PC-9 (cell line): ENCODE measurements at regions not wholly inside any gene's neighbourhood (a gene's known extent, or its start where the extent isn't known, plus 50 kb on each side); places are given as distances from the start of the nearest gene placed in this dataset.

Experiments
- BruUV-seq: library from RNA; stranded (reverse); fragments of 400-500 nt; replicated peaks from 2 replicates; lab custom pipeline; 2021; lab: Mats Ljungman, UMichigan
- CTCF ChIA-PET: fragments of 300-600 bp; sonication (Branson Sonifier 250); formaldehyde crosslinking; loops from one replicate; lab custom pipeline; 2022; ENCODE audit warnings: antibody characterized with exemption; lab: Charles Lee
- POLR2A ChIA-PET: fragments of 300-600 bp; sonication (Branson Sonifier 250); formaldehyde crosslinking; loops from one replicate; lab custom pipeline; 2022; ENCODE audit warnings: antibody characterized with exemption; ENCODE audit not compliant: unreplicated experiment; lab: Charles Lee
- DNase-seq, 2 experiments: peaks; one replicate each; pipeline versions ENCODE4 v3.0.0 to v3.0.0-alpha.2; 2015 to 2022; ENCODE audit warnings: mixed read lengths in 1 of 2
- H2AFZ ChIP-seq: fragments of 200-600 bp; sonication (generic); 2 replicates; pipeline ENCODE4 v1.8.1; 2017; ENCODE audit warnings: antibody characterized with exemption
- H3F3A ChIP-seq: fragments of 200-600 bp; sonication (generic); 2 replicates; pipeline ENCODE4 v1.8.1; 2017; ENCODE audit warnings: antibody characterized with exemption, mild to moderate bottlenecking, low read depth; ENCODE audit not compliant: insufficient read depth
- H3K27ac ChIP-seq: fragments of 200-600 bp; sonication (generic); 2 replicates; pipeline ENCODE4 v1.6.1; 2016; ENCODE audit warnings: mixed run types
- H3K27me3 ChIP-seq: fragments of 200-600 bp; sonication (generic); 2 replicates; pipeline ENCODE4 v1.6.1; 2016; ENCODE audit warnings: low read depth, mixed run types; ENCODE audit not compliant: insufficient read depth
- H3K36me3 ChIP-seq: fragments of 200-600 bp; sonication (generic); 2 replicates; pipeline ENCODE4 v1.6.1; 2016; ENCODE audit warnings: low read depth, mixed run types
- H3K4me1 ChIP-seq: fragments of 200-600 bp; sonication (generic); replicated peaks from 2 replicates; pipeline ENCODE4 v1.6.1; 2016; ENCODE audit warnings: mixed run types; ENCODE audit not compliant: insufficient read depth
- H3K4me2 ChIP-seq: fragments of 200-600 bp; sonication (generic); 2 replicates; pipeline ENCODE4 v1.6.1; 2017; ENCODE audit warnings: mixed run types
- H3K4me3 ChIP-seq: fragments of 200-600 bp; sonication (generic); 2 replicates; pipeline ENCODE4 v1.6.1; 2016; ENCODE audit warnings: mixed run types
- H3K79me2 ChIP-seq: fragments of 200-600 bp; sonication (generic); 2 replicates; pipeline ENCODE4 v1.6.1; 2017; ENCODE audit warnings: low read depth, mixed run types
- H3K9me2 ChIP-seq: fragments of 200-600 bp; sonication (generic); 2 replicates; pipeline ENCODE4 v1.8.1; 2017; ENCODE audit warnings: mild to moderate bottlenecking; ENCODE audit not compliant: insufficient read depth
- H3K9me3 ChIP-seq: fragments of 200-600 bp; sonication (generic); 2 replicates; pipeline ENCODE4 v1.8.1; 2016; ENCODE audit warnings: low read depth; ENCODE audit not compliant: insufficient read depth
- H4K20me1 ChIP-seq: fragments of 200-600 bp; sonication (generic); 2 replicates; pipeline ENCODE4 v1.8.1; 2017; ENCODE audit not compliant: insufficient read depth
- CTCF ChIP-seq: fragments of 200-600 bp; sonication (generic); conservative IDR thresholded peaks from 2 replicates; pipeline ENCODE4 v1.6.1; 2017; ENCODE audit warnings: mixed run types, antibody characterized with exemption, mild to moderate bottlenecking, moderate library complexity
- EZH2 ChIP-seq: fragments of 200-600 bp; sonication (generic); IDR thresholded peaks from 2 replicates; pipeline ENCODE4 v1.8.0; 2017; ENCODE audit warnings: antibody characterized with exemption, low read depth
- intact Hi-C: fragments of 100-400 bp; cut with micrococcal nuclease; formaldehyde crosslinking; loops from one replicate; pipeline ENCODE4 v1.10.0; 2022; ENCODE audit not compliant: unreplicated experiment

GRCh38 chr20:7387638-7388193 is 552.5 kb downstream of the HAO1 start:
- Histone ChIP-seq H3F3A (no peaks in the 10 kb centered on the region), H3K4me2 (no peak overlapping the region), H3K36me3 (no peaks in the 10 kb centered on the region), H3K4me1 (no peaks in the 10 kb centered on the region), H3K9me2 (no peaks in the 10 kb centered on the region), H4K20me1 (no peaks in the 10 kb centered on the region), H3K27ac (no peak overlapping the region), H3K9me3 (no peaks in the 10 kb centered on the region), H3K4me3 (no peak overlapping the region), H2AFZ (no peak overlapping the region), H3K79me2 (no peaks in the 10 kb centered on the region), H3K27me3 (no peaks in the 10 kb centered on the region)
- intact Hi-C loops: no loop called here
- ChIA-PET CTCF (no interaction called here), POLR2A (no interaction called here)
- no TSS peak for BruUV-seq
- TF ChIP-seq CTCF (no peak), EZH2 (no peak)
- DNase-seq: no peak

GRCh38 chr20:7389216-7389615 is 551.0 kb downstream of the HAO1 start:
- Histone ChIP-seq H3F3A (no peaks in the 10 kb centered on the region), H3K4me3 (no peak overlapping the region), H3K27me3 (no peaks in the 10 kb centered on the region), H3K4me2 (no peak overlapping the region), H3K9me3 (no peaks in the 10 kb centered on the region), H3K36me3 (no peaks in the 10 kb centered on the region), H3K79me2 (no peaks in the 10 kb centered on the region), H4K20me1 (no peaks in the 10 kb centered on the region), H3K4me1 (no peaks in the 10 kb centered on the region), H3K27ac (no peak overlapping the region), H3K9me2 (no peaks in the 10 kb centered on the region), H2AFZ (no peak overlapping the region)
- ChIA-PET POLR2A (no interaction called here), CTCF (no interaction called here)
- no peak for DNase-seq
- TF ChIP-seq EZH2 (no peak), CTCF (no peak)
- intact Hi-C loops: no loop called here
- no TSS peak for BruUV-seq

GRCh38 chr20:7392542-7393206 is 547.6 kb downstream of the HAO1 start:
- DNase-seq: no peak
- Histone ChIP-seq H3K27me3 (no peaks in the 10 kb centered on the region), H3K9me2 (no peaks in the 10 kb centered on the region), H3K4me1 (no peaks in the 10 kb centered on the region), H3K79me2 (no peaks in the 10 kb centered on the region), H4K20me1 (no peaks in the 10 kb centered on the region), H3F3A (no peaks in the 10 kb centered on the region), H3K4me2 (no peak overlapping the region), H3K36me3 (no peaks in the 10 kb centered on the region), H3K9me3 (no peaks in the 10 kb centered on the region), H3K4me3 (no peak overlapping the region), H3K27ac (no peak overlapping the region), H2AFZ (no peak overlapping the region)
- intact Hi-C loops: no loop called here
- no TSS peak for BruUV-seq
- ChIA-PET POLR2A (no interaction called here), CTCF (no interaction called here)
- TF ChIP-seq CTCF (no peak), EZH2 (no peak)
